ENCODE measurements at regions not wholly inside any gene's neighbourhood (a gene's known extent, or its start where the extent isn't known, plus 50 kb on each side); places are given as distances from the start of the nearest gene placed in this dataset.
"Not testable (repeated sequence)": the region's sequence is repeated elsewhere in the genome, so short reads cannot be mapped to it uniquely, and the experiment has no call there.

GRCh38 chr14:105774585-105775348, 248.4 kb downstream of the TMEM121 start:
- H3K9me3 Mint-ChIP-seq (ENCODE audit: insufficient read depth); H3K27me3 Mint-ChIP-seq; H2AFZ ChIP-seq (ENCODE audit: insufficient read depth, low read depth, low read length, poor library complexity, severe bottlenecking); H3K27me3 ChIP-seq (replicated peaks in 1 of 4; ENCODE audit: control extremely low read depth in 1 of 4, control insufficient read depth in 3 of 4, insufficient read depth in 4 of 4, low read length in 3 of 4); ATAC-seq (ENCODE audit: low read depth); H4K20me1 ChIP-seq (ENCODE audit: control insufficient read depth, insufficient read depth, low read length, poor library complexity, severe bottlenecking); H3K36me3 ChIP-seq (replicated peaks in 1 of 2; ENCODE audit: control extremely low read depth in 1 of 2, control insufficient read depth in 1 of 2, extremely low read depth in 1 of 2, insufficient read depth in 2 of 2, low read length in 1 of 2); DNase-seq: not testable (repeated sequence)
- Mint-ChIP-seq H3K4me1 (peaks cover 61% of the 10 kb centered on the region), H3K4me3 (peak overlapping the region; percentile 97), H3K27ac (peak overlapping the region; percentile 98)
- Histone ChIP-seq H3K79me2 (ENCODE audit: control insufficient read depth, insufficient read depth, low read length) (peaks cover 43% of the 10 kb centered on the region), H3K4me1 (ENCODE audit: control insufficient read depth in 2 of 2, insufficient read depth in 2 of 2, low read length in 2 of 2) (peaks cover 26 to 43% of the 10 kb centered on the region in 2 donors), H3K27ac (ENCODE audit: low read length in 2 of 2) (peak overlapping the region; percentile 59 to 68), H3K4me2 (replicated peaks; ENCODE audit: low read depth, low read length, poor library complexity, severe bottlenecking) (peak overlapping the region; percentile 80), H3K9me3 (ENCODE audit: control extremely low read depth in 1 of 3, control insufficient read depth in 2 of 3, insufficient read depth in 1 of 3, low read length in 2 of 3) (peaks cover 4 to 15% (median 14%) of the 10 kb centered on the region in 3 donors), H3K4me3 (ENCODE audit: control extremely low read depth in 1 of 5, extremely low read depth in 1 of 5, insufficient read depth in 1 of 5, low read depth in 2 of 5, low read length in 4 of 5) (peak overlapping the region in 4 of 5 experiments; percentile 47 to 74 (median 62)), H3K9ac (ENCODE audit: low read length) (peak overlapping the region; percentile 70)
- ChIA-PET POLR2A (interaction anchor here (1.0 to 3.9 kb wide), 4 partner anchors 29 to 83 kb away, joined by 3 to 29 read pairs (median 18); no protein-coding TSS in a partner anchor), CTCF (interaction anchor here (0.8 kb wide), 1 partner anchor 42 kb away, joined by 3 read pairs; no protein-coding TSS in a partner anchor)
- 86% methylated on average over 10 of the region's 20 CpGs for WGBS (ENCODE audit: insufficient coverage)
- intact Hi-C loops (cut with micrococcal nuclease): loop anchor here (5.0 kb wide), 1 partner anchor 43 kb away; no protein-coding TSS in a partner anchor

GRCh38 chr14:105775349-105775923, 249.1 kb downstream of the TMEM121 start:
- peak; percentile 72 for ATAC-seq (ENCODE audit: low read depth)
- POLR2A ChIA-PET: interaction anchor here (1.0 to 3.9 kb wide), 4 partner anchors 30 to 82 kb away, joined by 3 to 29 read pairs (median 18); no protein-coding TSS in a partner anchor
- CTCF ChIA-PET; H3K9me3 Mint-ChIP-seq (ENCODE audit: insufficient read depth); H3K27me3 Mint-ChIP-seq; H2AFZ ChIP-seq (ENCODE audit: insufficient read depth, low read depth, low read length, poor library complexity, severe bottlenecking); H3K36me3 ChIP-seq (replicated peaks in 1 of 2; ENCODE audit: control extremely low read depth in 1 of 2, control insufficient read depth in 1 of 2, extremely low read depth in 1 of 2, insufficient read depth in 2 of 2, low read length in 1 of 2); H3K27me3 ChIP-seq (replicated peaks in 1 of 4; ENCODE audit: control extremely low read depth in 1 of 4, control insufficient read depth in 3 of 4, insufficient read depth in 4 of 4, low read length in 3 of 4); H4K20me1 ChIP-seq (ENCODE audit: control insufficient read depth, insufficient read depth, low read length, poor library complexity, severe bottlenecking): not testable (repeated sequence)
- Histone ChIP-seq H3K79me2 (ENCODE audit: control insufficient read depth, insufficient read depth, low read length) (peaks cover 44% of the 10 kb centered on the region), H3K27ac (ENCODE audit: low read length in 2 of 2) (peak overlapping the region; percentile 59 to 68), H3K9me3 (ENCODE audit: control extremely low read depth in 1 of 3, control insufficient read depth in 2 of 3, insufficient read depth in 1 of 3, low read length in 2 of 3) (peaks cover 4 to 21% (median 14%) of the 10 kb centered on the region in 3 donors), H3K4me3 (ENCODE audit: control extremely low read depth in 1 of 5, extremely low read depth in 1 of 5, insufficient read depth in 1 of 5, low read depth in 2 of 5, low read length in 4 of 5) (peak overlapping the region in 4 of 5 experiments; percentile 47 to 74 (median 62)), H3K4me2 (replicated peaks; ENCODE audit: low read depth, low read length, poor library complexity, severe bottlenecking) (peak overlapping the region; percentile 59), H3K4me1 (ENCODE audit: control insufficient read depth in 2 of 2, insufficient read depth in 2 of 2, low read length in 2 of 2) (peaks cover 26 to 43% of the 10 kb centered on the region in 2 donors), H3K9ac (ENCODE audit: low read length) (peak overlapping the region; percentile 70)
- 56% methylated on average over 10 of the region's 17 CpGs for WGBS (ENCODE audit: insufficient coverage)
- DNase-seq: peak; percentile 64
- peaks cover 54% of the 10 kb centered on the region for H3K4me1 Mint-ChIP-seq
- intact Hi-C loops (cut with micrococcal nuclease): loop anchor here (5.0 kb wide), 1 partner anchor 42 kb away; no protein-coding TSS in a partner anchor
- H3K4me3 Mint-ChIP-seq: peak overlapping the region; percentile 97
- H3K27ac Mint-ChIP-seq: peak overlapping the region; percentile 98

- Histone ChIP-seq H3K4me2 (replicated peaks; ENCODE audit: low read depth, low read length, poor library complexity, severe bottlenecking) (peak overlapping the region; percentile 28), H3K79me2 (ENCODE audit: control insufficient read depth, insufficient read depth, low read length) (peaks cover 48% of the 10 kb centered on the region), H3K4me1 (ENCODE audit: control insufficient read depth in 2 of 2, insufficient read depth in 2 of 2, low read length in 2 of 2) (peaks cover 26 to 43% of the 10 kb centered on the region in 2 donors), H3K4me3 (ENCODE audit: control extremely low read depth in 1 of 5, extremely low read depth in 1 of 5, insufficient read depth in 1 of 5, low read depth in 2 of 5, low read length in 4 of 5) (peak overlapping the region in 4 of 5 experiments; percentile 47 to 74 (median 62)), H3K9ac (ENCODE audit: low read length) (peak overlapping the region; percentile 70), H3K27ac (ENCODE audit: low read length in 2 of 2) (peak overlapping the region; percentile 34 to 68), H3K9me3 (ENCODE audit: control extremely low read depth in 1 of 3, control insufficient read depth in 2 of 3, insufficient read depth in 1 of 3, low read length in 2 of 3) (peaks cover 5 to 23% (median 14%) of the 10 kb centered on the region in 3 donors)
- Mint-ChIP-seq H3K4me3 (peak overlapping the region; percentile 97), H3K27ac (peak overlapping the region; percentile 98), H3K4me1 (peaks cover 52% of the 10 kb centered on the region)
- 94% methylated on average over 4 of the region's 6 CpGs for WGBS (ENCODE audit: insufficient coverage)
- H2AFZ ChIP-seq (ENCODE audit: insufficient read depth, low read depth, low read length, poor library complexity, severe bottlenecking); H3K27me3 Mint-ChIP-seq; H3K36me3 ChIP-seq (replicated peaks in 1 of 2; ENCODE audit: control extremely low read depth in 1 of 2, control insufficient read depth in 1 of 2, extremely low read depth in 1 of 2, insufficient read depth in 2 of 2, low read length in 1 of 2); ATAC-seq (ENCODE audit: low read depth); H3K27me3 ChIP-seq (replicated peaks in 1 of 4; ENCODE audit: control extremely low read depth in 1 of 4, control insufficient read depth in 3 of 4, insufficient read depth in 4 of 4, low read length in 3 of 4); DNase-seq; CTCF ChIA-PET; H3K9me3 Mint-ChIP-seq (ENCODE audit: insufficient read depth); H4K20me1 ChIP-seq (ENCODE audit: control insufficient read depth, insufficient read depth, low read length, poor library complexity, severe bottlenecking): not testable (repeated sequence)
- intact Hi-C loops (cut with micrococcal nuclease): loop anchor here (5.0 kb wide), 1 partner anchor 41 kb away; no protein-coding TSS in a partner anchor
- POLR2A ChIA-PET: interaction anchor here (0.8 to 3.9 kb wide), 3 partner anchors 9 to 81 kb away, joined by 3 to 29 read pairs (median 28); no protein-coding TSS in a partner anchor
Observed at GRCh38 chr14:105776112-105776511, 249.7 kb downstream of the TMEM121 start.
